GM12864 (cell line): ENCODE measurements at regions not wholly inside any gene's neighbourhood (a gene's known extent, or its start where the extent isn't known, plus 50 kb on each side); places are given as distances from the start of the nearest gene placed in this dataset.
"Not testable (repeated sequence)": the region's sequence is repeated elsewhere in the genome, so short reads cannot be mapped to it uniquely, and the experiment has no call there.

Experiments used
- DNase-seq: peaks from one replicate; pipeline ENCODE4 v3.0.0-alpha.2; 2011; ENCODE audit warnings: low read depth
- H3K4me3 ChIP-seq: 2 replicates; pipeline ENCODE4 v1.5.1; 2011; ENCODE audit warnings: mild to moderate bottlenecking, low read depth, low read length, control low read depth
- TF ChIP-seq, protein P1 (sequence below): IDR thresholded peaks from 2 replicates; pipeline ENCODE4 v1.5.1; 2011; ENCODE audit warnings: low read depth, mild to moderate bottlenecking, moderate library complexity, low read length, control low read depth, inconsistent platforms; ENCODE audit errors: missing control alignments

DNA sequence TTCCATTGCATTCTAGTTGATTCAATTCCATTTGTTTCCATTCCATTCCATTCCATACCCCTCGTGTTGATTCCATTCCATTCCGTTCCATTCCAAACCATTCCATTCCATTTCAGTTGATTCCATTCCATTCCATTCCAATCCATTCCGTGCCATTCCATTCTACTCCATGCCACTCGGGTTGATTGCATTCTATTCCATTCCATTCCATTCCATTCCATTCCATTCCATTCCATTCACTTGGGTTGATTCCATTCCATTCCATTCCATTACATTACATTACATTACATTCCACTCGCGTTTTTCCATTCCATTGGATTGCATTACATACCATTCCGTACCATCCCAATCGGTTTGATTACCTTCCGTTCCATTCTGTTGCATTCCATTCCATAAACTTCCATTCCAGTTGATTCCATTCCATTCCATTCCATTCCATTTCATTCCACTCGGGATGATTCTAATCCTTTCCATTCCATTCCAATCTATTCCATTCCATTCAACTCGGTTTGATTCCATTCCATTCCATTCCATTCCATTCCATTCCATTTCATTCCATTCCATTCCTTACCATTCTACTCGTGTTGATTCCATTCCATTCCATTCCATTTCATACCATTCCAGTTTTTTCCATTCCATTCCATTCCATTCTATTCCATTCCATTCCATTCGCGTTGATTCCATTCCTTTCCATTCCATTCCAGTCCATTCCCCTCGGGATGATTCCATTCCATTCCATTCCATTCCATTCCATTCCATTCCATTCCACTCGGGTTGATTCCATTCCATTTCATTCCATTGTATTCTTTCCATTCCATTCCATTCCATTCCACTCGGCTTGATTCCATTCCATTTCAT is 1140.4 kb downstream of the RPIA start:
- DNase-seq = no peak
- TF ChIP-seq, protein P1, sequence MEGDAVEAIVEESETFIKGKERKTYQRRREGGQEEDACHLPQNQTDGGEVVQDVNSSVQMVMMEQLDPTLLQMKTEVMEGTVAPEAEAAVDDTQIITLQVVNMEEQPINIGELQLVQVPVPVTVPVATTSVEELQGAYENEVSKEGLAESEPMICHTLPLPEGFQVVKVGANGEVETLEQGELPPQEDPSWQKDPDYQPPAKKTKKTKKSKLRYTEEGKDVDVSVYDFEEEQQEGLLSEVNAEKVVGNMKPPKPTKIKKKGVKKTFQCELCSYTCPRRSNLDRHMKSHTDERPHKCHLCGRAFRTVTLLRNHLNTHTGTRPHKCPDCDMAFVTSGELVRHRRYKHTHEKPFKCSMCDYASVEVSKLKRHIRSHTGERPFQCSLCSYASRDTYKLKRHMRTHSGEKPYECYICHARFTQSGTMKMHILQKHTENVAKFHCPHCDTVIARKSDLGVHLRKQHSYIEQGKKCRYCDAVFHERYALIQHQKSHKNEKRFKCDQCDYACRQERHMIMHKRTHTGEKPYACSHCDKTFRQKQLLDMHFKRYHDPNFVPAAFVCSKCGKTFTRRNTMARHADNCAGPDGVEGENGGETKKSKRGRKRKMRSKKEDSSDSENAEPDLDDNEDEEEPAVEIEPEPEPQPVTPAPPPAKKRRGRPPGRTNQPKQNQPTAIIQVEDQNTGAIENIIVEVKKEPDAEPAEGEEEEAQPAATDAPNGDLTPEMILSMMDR = no peak
- H3K4me3 ChIP-seq = no peak overlapping the region

DNA sequence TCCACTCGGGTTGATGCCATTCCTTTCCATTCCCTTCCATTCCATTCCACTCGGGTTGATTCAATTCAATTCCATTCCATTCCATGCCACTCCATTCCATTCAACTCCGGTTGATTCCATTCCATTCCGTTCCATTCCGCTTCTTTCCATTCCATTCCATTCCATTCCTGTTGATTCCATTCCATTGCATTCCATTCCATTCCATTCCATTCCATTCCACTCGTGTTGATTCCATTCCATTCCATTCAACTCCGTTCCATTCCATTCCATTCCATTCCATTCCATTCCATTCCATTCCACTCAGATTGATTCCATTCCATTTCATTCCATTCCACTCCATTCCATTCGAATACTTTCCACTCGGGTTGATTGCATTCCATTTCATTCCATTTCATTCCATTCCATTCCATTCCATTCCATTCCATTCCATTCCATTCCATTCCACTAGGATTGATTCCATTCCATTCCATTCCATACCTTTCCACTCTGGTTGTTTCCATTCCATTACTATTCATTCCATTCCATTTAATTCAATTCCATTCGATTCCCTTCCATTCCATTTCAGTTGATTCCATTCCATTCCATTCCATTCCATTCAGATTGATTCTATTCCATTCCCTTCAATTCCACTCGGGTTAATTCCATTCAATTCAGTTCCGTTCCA is 1141.8 kb downstream of the RPIA start:
- H3K4me3 ChIP-seq = no peak overlapping the region
- TF ChIP-seq, protein P1 = no peak
- DNase-seq = no peak

DNA sequence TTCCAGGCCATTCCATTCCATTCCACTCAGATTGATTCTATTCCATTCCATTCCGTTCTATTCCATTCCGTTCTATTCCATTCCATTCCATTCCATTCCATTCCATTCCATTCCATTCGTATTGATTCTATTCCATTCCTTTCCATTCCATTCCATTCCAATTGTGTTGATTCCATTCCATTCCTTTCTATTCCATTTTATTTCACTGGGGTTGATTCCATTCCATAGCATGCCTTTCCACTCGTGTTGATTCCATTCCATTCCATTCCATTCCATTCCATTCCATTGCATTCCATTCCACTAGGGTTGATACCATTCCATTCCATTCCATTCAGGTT is 1142.3 kb downstream of the RPIA start:
- H3K4me3 ChIP-seq = no peak overlapping the region
- TF ChIP-seq, protein P1 = no peak
- no peak for DNase-seq

DNA sequence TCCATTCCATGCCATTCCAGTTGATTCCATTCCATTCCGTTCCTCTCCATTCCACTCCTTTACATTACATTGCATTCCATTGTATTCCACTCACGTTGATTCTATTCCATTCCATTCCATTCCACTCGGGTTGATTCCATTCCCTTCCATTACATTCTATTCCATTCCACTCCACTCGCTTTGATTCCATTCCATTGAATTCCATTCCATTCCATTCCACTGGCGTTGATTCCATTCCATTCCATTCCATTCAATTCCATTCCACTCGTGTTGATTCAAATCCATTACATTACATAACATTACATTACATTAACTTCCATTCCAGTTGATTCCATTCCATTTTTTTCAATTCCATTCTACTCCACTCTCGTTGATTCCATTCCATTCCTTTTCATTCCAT is 1142.8 kb downstream of the RPIA start:
- no peak overlapping the region for H3K4me3 ChIP-seq
- no peak for DNase-seq
- TF ChIP-seq, protein P1 = no peak

DNA sequence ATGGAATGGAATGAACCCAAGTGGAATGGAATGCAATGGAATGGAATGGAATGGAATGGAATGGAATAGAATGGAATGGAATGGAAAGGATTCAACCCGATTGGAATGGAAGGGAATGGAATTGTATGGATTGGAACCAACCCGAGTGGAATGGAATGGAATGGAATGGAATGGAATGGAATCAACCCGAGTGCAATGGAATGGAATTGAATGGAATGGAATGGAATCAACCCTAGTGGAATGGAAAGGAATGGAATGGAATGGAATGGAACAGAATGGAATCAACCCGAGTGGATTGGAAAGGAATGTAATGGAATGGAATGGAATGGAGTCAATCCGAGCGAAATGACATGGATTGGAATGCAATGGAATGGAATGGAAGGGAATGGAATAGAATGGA is 1144.9 kb downstream of the RPIA start:
- not testable (repeated sequence) for H3K4me3 ChIP-seq, DNase-seq

DNA sequence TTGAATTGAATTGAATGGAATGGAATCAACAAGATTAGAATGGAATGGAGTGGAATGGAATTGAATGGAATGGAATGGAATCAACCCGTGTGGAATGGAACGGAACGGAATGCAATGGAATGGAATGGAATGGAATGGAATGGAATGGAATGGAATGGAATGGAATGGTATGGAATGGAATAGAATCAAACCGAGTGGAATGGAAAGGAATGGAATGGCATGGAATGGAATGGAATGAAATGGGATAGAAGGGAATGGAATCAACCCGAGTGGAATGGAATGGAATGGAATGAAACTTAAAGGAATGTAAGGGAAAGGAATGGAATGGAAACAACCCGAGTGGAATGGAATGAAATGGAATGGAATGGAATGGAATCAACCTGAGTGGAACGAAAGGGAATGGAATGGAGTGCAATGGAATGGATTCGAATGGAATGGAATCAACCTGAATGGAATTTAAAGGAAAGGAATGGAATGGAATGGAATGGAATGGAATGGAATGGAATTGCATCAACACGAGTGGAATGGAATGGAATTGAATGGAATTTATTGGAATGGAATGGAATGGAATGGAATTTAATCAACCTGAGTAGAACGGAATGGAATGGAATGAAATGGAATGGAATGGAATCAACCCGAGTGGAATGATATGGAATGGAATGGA is 1146.6 kb downstream of the RPIA start:
- TF ChIP-seq, protein P1 = no peak
- DNase-seq = no peak
- H3K4me3 ChIP-seq = no peak overlapping the region

DNA sequence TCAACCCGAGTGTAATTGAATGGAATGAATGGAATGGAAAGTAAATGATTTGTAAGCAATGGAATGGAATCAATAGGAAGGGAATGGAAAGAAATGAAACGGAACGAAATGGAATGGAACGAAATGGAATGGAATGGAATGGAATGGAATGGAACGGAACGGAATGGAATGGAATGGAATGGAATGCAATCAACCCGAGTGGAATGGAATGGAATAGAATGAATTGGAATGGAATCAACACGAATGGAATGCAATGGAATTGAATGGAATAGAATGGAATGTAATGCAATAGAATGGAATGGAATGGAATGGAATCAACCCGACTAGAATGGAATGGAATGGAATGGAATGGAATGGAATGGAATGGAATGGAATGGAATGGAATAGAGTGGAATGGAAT is 1148.7 kb downstream of the RPIA start:
- not testable (repeated sequence) for DNase-seq, H3K4me3 ChIP-seq

DNA sequence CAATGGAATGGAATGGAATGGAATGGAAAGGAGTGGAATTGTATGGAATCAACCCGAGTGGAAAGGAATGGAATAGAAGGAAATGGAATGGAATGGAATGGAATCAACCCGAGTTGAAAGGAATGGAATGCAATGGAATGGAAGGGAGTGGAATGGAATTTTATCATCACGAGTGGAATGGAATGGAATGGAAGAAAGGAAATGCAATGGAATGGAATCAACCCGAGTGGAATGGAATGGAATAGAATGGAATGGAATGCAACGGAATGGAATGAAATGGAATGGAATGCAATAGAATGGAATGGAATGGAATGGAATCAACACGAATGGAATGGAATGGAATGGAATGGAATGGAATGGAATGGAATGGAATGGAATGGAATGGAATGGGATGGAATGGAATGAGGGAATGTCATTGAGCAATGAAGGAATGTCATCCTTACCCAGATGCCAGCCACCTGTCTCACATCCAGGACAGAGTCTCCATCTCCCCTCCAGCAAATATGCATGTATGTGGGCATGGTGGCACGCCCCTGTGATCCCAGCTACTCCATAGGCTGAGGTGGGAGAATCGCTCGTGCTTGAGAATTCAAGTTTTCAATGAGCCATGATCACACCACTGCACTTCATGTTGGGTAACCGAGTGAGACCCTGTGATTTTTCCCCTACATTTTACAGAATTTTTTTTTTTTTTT is 1149.5 kb downstream of the RPIA start:
- DNase-seq, H3K4me3 ChIP-seq: not testable (repeated sequence)
